Myocyte (in vitro differentiated cells): ENCODE measurements at regions not wholly inside any gene's neighbourhood (a gene's known extent, or its start where the extent isn't known, plus 50 kb on each side); places are given as distances from the start of the nearest gene placed in this dataset.
"Not testable (repeated sequence)": the region's sequence is repeated elsewhere in the genome, so short reads cannot be mapped to it uniquely, and the experiment has no call there.

Experiments
- DNase-seq: peaks from one replicate; pipeline ENCODE4 v3.0.0-alpha.2; 2012; ENCODE audit warnings: low read depth

DNA sequence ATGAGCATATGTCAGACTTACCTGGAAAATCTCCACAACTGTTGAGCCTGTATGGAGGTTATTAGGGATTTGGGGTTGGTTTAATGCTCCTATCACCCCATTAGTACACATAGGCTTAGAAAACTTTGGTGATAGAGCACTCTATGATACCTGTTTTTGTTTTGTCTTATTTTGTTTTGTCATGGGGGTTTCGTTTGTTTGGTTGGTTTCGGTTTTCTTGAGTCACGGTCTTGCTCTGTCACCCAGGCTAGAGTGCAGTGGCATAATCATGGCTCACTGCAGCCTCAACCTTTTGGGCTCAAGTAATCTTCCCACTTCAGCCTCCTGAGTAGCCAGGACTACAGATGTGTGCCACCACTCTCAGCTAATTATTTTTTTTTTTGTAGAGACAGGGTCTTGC lies 70.0 kb downstream of the MZT1 start:
- no peak for DNase-seq

DNA sequence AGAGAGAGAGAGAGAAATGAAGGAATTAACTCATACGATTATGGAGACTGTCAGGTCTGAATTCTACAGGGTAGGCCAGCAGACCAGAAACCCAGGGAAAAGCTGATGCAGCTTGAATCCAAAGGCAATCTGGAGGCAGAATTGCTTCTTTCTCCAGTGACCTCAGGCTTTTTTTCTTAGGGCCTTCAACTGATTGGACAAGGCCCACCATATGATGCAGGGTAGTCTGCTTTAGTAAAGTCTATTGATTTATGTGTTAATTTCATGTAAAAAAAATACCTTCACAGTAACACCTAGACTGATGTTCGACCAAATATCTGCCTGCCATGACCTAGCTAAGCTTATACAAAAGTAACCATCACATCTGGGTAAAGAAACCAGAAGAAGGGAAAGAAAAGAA lies 71.1 kb downstream of the MZT1 start:
- DNase-seq: no peak

DNA sequence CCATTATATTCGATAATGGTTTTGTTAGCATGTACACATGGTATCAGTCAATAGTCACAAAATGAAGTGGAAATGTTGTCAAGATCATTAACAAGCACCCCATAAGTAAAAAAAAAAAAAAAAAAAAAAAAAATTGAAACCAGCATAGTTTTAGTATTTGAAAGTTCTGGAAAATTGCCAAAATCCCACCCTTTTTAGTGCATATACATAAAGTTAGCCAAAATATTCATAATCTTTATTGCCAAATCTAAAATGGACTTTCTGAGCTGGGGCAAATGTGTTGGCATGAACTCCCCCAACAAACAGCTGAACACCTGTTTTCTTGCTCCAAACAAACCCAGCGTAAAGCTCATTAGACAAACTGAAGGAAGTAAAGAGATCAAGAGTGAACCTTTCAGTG lies 73.9 kb downstream of the MZT1 start:
- no peak for DNase-seq

DNA sequence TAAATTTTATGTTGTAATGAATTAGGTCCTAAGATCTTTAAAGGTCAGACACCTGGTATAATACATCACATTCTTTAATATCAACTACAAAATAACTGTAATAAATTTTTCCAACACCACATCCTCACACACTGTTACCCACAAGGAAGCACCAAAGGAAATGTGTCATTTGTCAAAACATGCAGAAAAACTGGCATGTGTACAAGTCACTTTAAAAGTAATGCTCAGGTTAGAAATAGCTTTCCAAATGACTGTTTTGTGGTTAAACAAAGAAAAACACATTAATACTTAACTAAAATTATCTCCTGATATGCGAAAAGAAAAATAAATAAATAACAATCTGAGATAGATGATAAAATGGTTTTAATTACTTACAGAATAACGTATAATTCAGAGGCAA lies 74.7 kb downstream of the MZT1 start:
- DNase-seq: no peak

DNA sequence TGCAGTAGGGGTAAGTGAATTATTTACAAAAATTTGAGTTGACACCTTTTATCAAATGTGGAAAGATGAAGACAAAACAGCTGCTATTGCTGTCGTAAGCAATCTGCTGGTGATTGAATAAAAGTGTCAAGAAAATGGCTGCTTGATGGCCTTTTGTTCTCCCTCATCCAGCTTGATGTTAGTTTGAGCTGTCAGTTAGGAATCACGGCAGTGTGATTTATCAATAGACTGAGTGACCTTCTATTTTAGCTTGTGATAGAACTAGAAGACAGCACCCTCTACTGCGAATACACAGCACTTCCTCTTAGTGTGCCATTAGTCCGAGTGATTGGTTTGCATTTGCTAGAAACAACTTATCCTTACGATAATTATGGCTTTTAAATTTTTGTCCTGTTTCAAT lies 76.3 kb downstream of the MZT1 start:
- no peak for DNase-seq

DNA sequence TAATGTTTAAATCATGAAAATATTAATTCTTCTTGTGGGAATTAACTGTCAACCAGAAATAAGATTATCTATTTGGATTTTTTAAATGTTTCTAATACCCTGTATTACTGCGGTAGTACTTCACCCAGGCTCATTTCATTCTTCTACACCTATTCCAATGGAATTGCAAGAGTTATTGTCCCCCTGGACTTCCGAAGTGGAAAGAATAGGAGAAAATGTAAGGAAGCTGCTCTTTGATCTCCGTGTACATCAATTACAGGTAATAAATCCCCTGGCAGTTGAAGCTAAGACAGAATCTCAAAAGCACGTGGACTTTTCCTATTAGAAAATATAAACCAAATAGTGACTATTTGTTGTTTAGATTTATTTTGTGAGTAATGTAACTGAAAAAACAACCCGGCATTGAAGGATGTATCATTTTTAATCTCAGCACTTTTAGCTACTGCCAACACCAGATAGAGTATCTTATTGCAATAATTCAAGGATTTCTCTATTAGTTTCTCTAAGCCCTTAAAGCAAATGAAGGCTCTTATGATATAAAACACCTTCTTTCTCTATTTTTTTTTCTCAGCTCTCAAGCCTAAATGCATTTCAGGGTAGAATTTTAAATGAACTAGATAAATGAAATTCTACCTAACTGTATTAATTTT lies 77.3 kb downstream of the MZT1 start:
- no peak for DNase-seq

DNA sequence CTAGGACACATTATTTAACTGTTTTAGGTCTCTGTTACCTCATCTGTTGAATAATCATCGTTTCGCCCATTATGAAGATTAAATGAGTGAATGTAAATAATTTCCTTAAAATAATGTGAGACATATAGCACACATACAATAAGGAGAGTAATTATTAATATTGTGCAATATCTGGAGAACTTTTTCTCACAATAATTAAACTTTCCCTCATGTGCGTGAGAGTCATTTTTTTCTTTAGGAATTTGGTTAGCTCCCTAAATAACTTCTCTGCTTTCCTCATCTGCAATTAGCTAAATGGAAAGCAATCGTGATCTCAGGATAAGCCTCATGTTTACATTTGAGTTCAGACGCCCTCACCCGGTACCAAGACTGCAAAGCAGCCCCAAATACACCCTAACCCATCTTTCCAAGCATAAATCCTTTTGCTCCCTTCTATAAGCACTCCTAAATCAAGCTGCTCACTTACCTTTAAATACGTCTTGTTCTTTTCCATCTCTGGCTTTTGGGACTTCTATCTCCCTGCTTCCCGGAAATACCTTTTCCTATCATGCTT lies 78.8 kb downstream of the MZT1 start:
- no peak for DNase-seq

DNA sequence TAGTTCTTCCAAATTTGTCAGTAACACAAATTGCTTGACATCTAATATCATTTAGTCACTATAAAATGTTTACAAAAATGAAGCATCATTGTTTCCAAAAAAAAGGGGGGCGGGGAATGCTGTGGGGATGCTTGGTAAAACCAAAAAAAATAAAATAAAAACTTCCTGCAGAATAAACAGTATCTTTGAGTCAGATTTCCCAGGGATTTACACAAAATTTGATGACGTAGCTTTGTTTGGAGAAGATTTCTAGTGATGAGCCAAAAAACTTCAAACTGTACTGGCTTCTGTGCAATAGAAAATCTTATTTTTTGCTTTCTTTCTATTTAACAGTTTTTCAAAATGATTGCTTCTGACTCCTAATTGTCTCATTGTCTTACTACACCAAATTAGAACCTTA lies 80.0 kb downstream of the MZT1 start:
- no peak for DNase-seq

DNA sequence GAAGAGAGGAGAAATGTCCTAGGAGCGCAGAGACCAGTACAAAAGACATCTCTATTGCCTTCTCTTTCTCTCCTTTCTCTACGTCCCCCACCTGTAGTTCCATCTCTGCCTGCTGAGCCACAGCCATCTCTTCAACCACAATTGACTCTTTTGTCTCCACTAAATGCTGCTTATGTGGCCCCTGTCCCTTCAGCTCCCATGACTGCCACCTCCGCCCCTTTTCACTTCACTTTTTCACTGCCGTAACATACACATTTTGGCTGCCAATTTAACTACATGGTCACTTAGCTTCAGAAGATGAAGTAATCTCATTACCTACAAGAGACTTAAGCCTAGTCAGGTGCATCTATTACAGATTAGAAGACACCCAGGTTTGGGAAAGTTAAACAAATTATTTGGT lies 81.9 kb downstream of the MZT1 start:
- DNase-seq: no peak

DNA sequence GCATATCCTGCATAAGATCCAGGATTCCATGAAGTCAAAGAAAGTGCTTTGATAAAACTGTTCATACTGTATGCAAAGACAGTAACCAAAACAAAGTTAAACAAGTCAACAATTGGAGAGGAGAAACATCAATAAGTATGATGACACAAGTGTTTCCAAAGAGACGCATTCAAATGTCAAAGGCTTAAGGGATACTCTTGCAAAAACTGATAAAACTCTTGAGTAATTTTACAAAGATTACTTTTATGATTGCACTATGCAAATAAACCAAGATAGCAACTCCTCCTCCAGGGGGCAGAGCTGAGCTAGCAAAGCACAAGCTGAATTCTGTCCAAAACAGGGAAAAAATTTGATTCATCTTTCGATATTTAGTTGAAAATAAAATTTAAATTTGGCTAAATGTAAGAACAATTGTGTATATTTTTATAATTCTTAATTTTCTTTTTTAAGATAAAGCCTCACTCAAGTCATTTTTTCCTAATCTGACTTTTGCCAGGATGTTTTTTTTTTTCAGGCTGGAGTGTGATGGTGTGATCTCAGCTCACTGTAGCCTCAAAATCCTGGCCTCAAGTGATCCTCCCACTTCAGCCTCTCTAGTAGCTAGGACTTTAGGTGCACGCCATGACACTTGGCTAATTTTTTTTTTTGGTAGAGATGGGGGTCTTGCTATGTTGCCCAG lies 84.0 kb downstream of the MZT1 start:
- DNase-seq: peak; percentile 61

DNA sequence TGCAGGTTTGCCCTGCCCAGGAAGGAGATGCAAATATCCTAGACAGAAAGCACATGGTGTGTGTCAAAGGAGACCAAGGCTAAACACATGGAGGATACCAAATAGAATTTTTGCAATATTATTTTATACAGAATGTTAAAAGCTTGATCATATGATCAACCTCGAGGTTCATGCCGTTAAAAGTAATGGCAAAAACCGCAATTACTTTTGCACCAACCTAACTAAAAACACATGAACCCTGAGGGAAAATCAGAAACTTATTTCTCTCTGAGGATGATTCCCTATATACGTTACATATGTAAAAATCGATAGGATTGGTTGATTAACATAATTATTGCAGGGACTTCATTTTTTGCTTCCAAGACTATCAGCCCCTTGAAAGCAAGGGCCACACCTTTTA lies 88.1 kb downstream of the MZT1 start:
- DNase-seq: no peak

DNA sequence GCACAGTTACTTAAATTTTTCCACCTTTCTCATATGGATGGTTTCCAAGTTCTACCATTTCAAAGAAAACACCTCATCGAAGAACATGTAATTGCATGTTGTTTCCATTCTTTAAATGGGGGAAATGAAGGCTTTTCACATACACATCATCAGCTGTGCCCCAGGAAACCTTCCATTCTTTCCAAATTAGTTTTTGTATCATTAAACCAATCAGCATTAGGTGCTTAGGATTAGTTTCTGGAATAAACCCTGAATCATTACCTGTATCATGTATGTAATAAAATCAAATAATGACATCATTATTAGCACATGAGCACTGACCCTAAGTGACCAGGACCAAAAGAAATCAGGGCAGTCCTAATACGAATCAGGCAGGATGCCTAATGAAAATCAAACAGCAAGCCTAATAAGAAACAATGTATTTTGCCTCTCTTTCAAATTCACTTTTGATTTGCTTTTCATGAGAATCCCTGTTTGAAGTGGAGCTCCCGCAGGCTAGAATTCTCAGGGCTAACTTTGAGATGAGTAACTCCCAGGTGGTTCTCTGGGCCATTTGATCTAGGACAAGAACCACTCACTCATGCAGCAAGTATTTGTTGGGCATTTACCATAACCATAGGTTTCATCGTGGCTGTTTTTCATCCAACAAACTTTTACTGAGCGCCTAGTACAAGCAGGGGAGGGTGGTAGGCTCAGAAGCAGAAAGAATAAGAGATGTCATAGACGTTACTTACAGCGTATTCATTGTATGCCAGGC lies 89.2 kb downstream of the MZT1 start:
- no peak for DNase-seq

DNA sequence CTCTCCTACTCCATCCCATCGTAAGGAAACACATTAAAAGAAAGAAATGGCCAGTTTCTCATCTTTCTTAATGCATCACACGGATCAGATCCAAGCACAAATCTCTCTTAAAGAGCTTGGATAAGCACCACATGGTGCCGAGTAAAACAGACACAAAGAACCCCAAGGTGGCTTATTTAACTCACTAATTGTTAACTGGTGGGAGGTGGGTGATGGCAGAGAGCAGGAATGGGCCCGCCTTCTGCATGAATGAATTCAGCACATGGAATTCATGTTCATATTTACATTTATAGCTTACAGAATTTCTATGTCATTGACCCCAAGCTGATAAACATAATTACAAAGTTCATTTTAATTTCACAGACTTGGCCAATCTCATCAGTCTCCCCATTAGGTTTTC lies 89.9 kb downstream of the MZT1 start:
- no peak for DNase-seq

DNA sequence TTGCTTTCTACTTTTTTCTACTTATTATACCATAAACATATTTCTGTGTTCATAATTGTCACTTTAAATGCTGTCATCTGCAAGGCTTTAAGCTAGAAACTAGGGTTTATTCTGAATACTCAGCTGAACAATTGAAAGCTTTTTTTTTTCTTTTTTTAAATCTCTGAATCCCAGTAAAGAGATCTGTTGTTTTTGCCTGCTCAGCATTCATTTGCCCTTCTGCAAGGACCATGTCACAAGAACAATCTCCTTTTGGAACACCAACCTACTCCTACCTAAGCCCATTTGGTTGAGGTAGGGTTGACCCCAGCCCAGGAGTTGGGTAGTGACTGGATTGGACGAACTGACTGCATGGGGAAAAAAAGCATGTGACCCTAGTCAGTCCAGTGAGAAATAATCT lies 92.6 kb downstream of the MZT1 start:
- DNase-seq: no peak

DNA sequence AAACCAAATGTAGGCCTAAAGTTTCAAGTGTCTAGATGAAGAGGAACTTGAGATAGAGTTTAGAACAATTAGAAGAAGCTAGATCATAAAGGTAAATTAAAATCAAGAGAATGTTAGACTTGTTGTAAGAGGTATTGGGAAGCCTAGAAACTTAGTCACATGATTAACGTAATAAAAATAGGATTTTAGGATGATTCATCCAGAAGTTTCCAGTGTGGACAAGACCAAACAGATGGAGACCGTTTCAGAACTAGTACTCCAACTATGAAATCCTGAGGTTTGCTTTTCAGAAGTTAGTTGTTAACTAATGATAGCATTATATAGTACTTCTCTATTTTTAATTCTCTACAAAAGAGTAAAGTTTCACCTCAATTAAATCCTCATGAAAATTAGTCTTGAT lies 104.9 kb downstream of the MZT1 start:
- peak; percentile 10 for DNase-seq

DNA sequence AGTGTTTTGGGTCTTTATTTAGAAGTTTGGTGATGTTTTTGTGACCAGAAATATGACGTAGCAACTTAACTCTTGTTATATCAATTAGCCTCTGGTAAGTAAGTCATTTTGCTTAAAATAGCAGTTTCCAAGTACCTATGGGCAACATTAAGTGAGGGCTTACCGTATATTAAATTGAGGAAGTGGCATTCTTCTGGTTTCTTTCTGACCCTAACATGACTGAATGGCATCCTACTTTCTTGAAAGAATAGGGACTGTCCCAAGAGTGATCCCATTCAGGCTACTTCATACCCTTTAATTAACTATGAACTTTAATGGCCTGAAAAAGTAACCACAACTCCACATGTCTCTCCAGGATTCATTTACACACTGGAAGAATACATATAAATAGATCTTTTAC lies 106.6 kb downstream of the MZT1 start:
- DNase-seq: peak; percentile 52

DNA sequence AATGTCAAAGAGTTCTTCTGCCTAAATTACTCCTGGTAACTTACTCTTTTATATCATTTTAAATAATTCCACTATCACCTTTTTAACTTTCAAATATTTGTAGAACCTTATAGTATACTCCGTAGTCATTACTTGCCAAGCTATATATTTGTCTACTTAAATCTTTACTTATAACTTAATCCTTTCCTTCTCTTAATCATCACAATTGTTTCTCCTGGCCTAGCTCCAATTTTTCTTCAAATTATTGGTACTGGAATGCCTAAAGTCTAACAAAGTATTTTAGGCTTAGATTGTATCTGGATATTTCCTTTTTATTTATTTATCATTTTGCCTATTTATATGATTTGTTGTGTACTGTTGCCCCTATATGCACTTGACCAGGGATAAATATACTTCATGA lies 109.5 kb downstream of the MZT1 start:
- no peak for DNase-seq

DNA sequence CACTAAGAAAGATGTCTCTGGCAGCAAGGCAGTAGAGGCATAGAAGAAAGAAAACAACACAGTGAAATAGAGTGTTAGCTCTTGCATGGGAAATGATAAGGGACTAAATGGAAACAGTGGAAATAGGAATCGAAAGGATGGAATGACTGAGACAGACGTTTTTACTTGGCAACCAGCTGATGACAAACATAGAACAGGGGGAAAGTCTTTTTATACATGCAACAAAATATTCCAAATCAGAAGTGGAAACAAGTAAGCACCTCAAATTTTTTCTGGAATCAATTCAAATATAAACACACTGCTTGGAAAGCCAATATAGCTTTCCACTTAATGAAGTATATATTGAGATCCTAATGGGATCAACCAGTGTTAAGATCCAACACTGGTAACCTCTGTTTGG lies 110.2 kb downstream of the MZT1 start:
- DNase-seq: no peak

DNA sequence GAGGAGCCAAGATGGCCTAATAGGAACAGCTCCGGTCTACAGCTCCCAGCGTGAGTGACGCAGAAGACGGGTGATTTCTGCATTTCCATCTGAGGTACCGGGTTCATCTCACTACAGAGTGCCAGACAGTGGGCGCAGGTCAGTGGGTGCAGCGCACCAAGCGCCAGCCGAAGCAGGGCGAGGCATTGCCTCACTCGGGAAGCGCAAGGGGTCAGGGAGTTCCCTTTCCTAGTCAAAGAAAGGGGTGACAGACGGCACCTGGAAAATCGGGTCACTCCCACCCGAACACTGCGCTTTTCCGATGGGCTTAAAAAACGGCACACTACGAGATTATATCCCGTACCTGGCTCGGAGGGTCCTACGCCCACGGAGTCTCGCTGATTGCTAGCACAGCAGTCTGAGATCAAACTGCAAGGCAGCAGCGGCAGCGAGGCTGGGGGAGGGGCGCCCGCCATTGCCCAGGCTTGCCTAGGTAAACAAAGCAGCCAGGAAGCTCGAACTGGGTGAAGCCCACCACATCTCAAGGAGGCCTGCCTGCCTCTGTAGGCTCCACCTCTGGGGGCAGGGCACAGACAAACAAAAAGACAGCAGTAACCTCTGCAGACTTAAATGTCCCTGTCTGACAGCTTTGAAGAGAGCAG lies 117.1 kb downstream of the MZT1 start:
- not testable (repeated sequence) for DNase-seq

DNA sequence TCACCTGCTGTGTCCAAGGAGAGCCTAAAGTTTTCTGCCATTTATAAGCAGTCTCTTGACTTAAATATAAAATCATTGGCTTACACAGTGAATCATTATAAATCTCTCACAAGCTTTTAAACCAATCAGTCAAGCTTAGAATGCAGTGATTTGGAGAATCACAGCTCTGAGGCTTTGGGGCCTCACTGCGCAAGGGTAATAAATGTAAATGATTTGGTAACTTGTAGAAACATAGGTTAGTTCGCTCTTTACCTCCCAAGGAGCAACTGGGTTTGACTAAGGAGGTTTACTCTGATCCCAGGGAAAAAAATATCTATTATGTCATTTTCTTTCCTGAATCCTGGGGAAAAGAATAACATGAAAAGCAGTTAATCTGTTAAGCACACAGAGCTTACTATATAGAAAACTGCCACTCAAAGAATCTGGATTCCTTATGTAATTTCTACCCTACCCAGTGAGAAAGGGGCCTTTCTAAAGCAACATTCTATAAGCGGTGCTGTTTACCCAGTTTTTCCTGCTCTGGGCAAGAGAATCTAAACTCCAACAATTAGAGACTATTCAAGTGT lies 128.2 kb downstream of the MZT1 start:
- DNase-seq: no peak

DNA sequence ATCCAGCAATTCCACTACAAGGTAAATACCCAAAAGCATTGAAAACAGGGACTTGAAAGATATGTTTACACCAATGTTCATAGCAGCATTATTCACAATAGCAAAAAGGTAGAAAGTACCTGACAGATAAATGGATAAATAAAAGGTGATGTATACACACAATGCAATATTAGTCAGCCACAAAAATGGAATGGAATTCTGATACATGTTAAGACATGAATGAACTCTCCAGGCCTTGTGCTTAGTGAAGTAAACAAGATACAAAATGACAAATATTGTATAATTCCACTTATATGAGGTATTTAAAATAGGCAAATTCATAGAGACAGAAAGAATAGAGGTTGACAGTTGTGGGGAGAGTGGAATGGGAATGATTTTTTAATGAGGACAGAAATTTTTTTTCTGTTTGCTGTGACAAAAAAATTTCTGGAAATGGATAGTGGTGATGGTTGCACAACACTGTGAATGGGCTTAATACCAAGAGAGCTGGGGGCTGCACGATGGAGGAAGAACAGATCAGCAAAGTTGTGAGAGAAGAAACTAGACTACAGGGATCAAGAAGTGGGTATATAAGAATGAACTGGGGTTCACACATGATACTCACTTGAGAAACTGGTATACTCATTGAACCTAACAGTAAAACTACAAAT lies 137.2 kb downstream of the MZT1 start:
- DNase-seq: no peak
